ENCODE measurements at regions not wholly inside any gene's neighbourhood (a gene's known extent, or its start where the extent isn't known, plus 50 kb on each side); places are given as distances from the start of the nearest gene placed in this dataset.
"Not testable (repeated sequence)": the region's sequence is repeated elsewhere in the genome, so short reads cannot be mapped to it uniquely, and the experiment has no call there.

DNA sequence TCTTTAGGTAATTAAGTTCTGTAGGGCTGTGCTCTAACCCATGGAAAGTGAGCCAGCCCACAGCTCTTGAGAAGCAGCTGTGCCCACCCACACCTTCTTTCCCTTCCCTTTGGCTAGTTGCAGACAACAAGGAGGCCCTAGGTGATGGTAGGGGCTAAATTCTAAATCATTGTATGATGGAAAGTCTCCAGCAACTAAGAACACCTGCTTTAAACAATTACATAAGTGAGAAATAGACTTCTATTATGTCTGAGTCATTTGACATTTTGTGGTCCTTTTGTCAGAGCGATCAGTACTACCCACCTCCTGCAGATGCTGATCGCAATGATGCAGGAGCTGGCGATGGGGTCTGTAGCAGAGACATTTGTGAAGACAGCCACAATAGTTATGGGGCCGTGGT is 79.6 kb downstream of the TEX51 start:
- Mint-ChIP-seq H3K27ac (peak overlapping the region in 1 of 6 donors; percentile 61), H3K4me1 (peaks cover 0 to 2% (median 0%) of the 10 kb centered on the region in 3 donors), H3K27me3 (peaks cover 10 to 41% (median 13%) of the 10 kb centered on the region in 3 donors), H3K36me3 (no peaks in the 10 kb centered on the region), H3K9me3 (no peaks in the 10 kb centered on the region), H3K4me3 (no peak overlapping the region)
- ATAC-seq (ENCODE audit: low read depth in 2 of 2) (no peak), DNase-seq (no peak)

DNA sequence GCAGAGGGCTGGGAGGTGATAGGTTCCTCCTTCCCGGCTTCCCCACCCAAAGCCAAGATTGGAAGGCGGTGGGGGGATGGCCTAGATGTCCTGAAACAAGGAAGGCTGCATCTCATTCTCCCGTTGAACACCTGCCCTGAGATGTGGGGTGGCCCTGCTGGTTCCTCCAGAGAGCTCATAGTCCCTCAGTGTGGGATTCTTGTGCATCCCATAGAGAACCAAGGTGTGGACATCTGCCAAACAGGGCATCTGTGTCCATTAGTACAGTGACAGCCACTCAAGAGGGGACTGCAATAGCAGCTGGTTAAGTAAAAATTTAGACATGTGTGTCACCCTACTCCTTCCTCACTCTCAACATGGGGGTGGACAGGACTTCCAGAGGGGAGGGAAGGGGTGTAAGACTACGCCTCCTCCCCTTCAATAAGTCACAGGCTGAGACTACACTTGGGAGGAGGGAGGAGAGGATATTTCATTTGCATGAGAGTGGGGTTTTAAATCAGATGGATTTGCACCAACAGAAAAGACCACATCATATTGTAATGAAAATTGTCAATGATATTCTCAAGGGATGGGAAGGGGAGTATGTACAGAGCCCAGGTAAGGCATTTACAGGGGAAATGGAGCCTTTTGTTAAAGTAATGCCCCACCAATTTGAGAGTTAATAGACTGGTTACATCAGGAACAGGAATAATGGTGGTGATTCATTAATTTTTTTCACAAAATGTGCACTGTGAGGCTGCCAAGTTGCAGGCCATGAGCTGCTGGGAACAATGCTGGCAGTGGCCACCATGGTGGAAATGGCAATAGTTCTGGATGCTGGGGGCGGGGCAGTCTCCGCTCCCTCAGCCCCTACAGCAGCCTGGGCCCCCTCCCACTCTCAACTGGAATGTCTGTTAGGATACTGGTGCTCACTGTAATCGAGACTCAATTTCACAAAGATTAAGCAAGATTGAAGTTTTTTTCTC is 80.6 kb downstream of the TEX51 start:
- Mint-ChIP-seq H3K27me3 (peaks cover 7 to 37% (median 8%) of the 10 kb centered on the region in 3 donors), H3K9me3 (no peaks in the 10 kb centered on the region), H3K4me3 (no peak overlapping the region), H3K27ac (no peak overlapping the region), H3K4me1 (no peaks in the 10 kb centered on the region), H3K36me3 (no peaks in the 10 kb centered on the region)
- no peak for DNase-seq
- ATAC-seq (ENCODE audit: low read depth in 2 of 2): no peak

DNA sequence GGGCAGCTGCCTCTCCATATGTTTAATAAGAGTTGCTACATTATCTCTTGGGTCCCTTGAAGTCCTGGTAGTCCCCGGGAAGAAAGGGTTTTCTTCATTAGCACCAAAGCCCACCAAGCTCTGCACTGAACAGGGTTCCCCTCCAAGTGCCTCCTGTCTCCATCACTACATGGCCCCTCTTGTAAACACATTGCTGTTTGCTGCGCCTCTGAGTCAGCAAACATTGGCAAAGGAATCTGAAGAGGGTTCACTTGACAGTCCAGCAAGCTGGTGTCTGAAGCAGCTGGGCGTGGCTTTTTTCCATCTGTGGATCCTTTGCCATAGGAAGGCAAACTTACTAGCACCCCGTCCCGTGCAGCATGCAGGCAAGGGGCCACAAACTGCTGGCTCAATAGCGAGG is 82.8 kb downstream of the TEX51 start:
- DNase-seq: no peak
- Mint-ChIP-seq H3K27me3 (peaks cover 7 to 42% (median 19%) of the 10 kb centered on the region in 3 donors), H3K27ac (no peak overlapping the region), H3K4me1 (no peaks in the 10 kb centered on the region), H3K9me3 (peaks cover 0 to 1% (median 0%) of the 10 kb centered on the region in 7 donors), H3K36me3 (no peaks in the 10 kb centered on the region), H3K4me3 (no peak overlapping the region)
- ATAC-seq (ENCODE audit: low read depth in 2 of 2): no peak

DNA sequence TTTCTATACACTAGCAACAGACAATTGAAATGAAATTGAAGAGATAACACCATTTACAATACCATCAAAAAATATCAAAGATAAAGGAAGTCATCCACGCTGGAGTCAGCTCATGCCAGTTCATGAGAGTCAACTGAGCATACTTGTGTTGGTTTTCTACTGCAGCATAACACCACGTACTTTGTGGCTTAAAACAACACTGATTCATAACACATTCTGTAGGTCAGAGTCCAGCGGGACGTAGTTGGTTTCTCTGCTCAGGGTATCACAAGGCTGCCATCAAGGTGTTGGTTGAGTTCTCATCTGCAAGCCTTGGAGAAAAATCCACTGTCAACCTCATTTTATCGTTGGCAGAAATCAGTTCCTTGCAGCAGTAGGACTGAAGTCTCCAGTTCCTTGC is 84.2 kb downstream of the TEX51 start:
- Mint-ChIP-seq H3K27me3 (peaks cover 12 to 54% (median 30%) of the 10 kb centered on the region in 3 donors), H3K4me3 (no peak overlapping the region), H3K36me3 (no peaks in the 10 kb centered on the region), H3K4me1 (no peaks in the 10 kb centered on the region), H3K9me3 (peaks cover 0 to 1% (median 0%) of the 10 kb centered on the region in 7 donors), H3K27ac (no peak overlapping the region)
- no peak for DNase-seq
- no peak for ATAC-seq (ENCODE audit: low read depth in 2 of 2)

DNA sequence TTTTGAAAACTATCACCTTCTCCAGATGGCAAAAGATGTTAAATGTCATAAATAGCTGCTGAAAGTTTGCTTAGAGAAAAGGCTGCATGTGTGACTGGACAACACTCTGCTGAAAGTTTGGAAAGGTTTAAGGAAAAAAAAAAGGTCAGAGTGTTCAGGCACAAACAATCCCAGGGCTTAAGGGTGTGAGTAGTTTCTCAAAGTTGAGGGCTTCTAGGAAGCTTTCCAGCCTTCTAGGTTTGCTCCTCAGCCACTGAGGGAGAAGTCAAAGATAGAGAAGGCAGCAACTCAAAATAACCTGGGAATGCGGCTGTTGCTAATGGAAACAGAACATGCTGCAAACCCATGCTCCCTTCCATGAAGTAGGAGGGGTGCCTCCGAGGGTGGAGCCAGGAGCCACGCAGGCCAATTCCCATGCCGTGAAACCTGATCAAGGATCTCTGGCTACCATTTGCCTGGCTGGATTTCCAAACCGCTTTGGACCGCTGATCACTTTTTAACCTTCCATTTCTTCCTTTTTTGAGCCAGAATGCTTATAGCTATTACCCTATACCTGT is 88.0 kb downstream of the TEX51 start:
- H3K27me3 Mint-ChIP-seq: peaks cover 18 to 56% (median 51%) of the 10 kb centered on the region in 3 donors
- no peak for DNase-seq
- H3K9me3 Mint-ChIP-seq: peaks cover 0 to 10% (median 0%) of the 10 kb centered on the region in 7 donors
- no peaks in the 10 kb centered on the region for H3K36me3 Mint-ChIP-seq
- H3K4me1 Mint-ChIP-seq: no peaks in the 10 kb centered on the region
- no peak overlapping the region for H3K27ac Mint-ChIP-seq
- no peak for ATAC-seq (ENCODE audit: low read depth in 2 of 2)
- H3K4me3 Mint-ChIP-seq: no peak overlapping the region

DNA sequence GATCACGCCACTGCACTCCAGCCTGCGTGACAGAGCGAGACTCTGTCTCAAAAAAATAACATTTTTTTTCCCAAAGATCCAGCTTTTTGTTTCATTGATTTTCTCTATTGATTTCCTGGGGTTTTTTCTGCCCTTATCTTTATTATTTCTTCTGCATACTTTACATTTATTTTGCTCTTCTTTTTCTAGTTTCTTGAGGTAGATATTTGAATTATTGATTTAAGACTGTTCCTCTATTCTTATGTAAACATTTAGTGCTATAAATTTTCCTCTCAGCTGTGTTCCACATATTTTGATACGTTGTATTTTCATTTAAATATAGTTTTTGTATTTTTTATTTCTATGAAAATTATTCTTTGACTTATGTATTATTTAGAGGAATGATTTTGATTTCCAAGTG is 89.8 kb downstream of the TEX51 start:
- Mint-ChIP-seq H3K27ac (no peak overlapping the region), H3K4me3 (no peak overlapping the region), H3K4me1 (no peaks in the 10 kb centered on the region), H3K9me3 (peaks cover 0 to 10% (median 0%) of the 10 kb centered on the region in 7 donors), H3K27me3 (peaks cover 29 to 66% (median 64%) of the 10 kb centered on the region in 3 donors), H3K36me3 (peaks cover 0 to 10% of the 10 kb centered on the region in 2 donors)
- DNase-seq (no peak), ATAC-seq (ENCODE audit: low read depth in 2 of 2) (no peak)

DNA sequence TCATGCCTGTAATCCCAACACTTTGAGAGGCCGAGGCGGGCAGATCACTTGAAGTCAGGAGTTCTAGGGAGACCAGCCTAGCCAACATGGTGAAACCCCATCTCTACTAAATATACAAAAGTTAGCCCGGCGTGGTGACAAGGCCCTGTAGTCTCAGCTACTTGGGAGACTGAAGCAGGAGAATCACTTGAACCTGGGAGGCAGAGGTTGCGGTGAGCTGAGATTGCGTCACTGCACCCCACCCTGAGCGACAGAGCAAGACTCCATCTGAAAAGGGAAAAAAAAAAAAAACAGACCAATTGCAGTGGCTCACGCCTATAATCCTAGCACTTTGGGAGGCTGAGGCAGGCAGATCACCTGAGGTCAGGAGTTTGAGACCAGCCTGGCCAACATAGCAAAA is 90.4 kb downstream of the TEX51 start:
- Mint-ChIP-seq H3K9me3 (peaks cover 0 to 10% (median 0%) of the 10 kb centered on the region in 7 donors), H3K27me3 (peaks cover 30 to 66% (median 64%) of the 10 kb centered on the region in 3 donors), H3K36me3 (peaks cover 0 to 10% of the 10 kb centered on the region in 2 donors)
- not testable (repeated sequence) for DNase-seq; ATAC-seq (ENCODE audit: low read depth in 2 of 2); H3K27ac Mint-ChIP-seq; H3K4me1 Mint-ChIP-seq; H3K4me3 Mint-ChIP-seq

DNA sequence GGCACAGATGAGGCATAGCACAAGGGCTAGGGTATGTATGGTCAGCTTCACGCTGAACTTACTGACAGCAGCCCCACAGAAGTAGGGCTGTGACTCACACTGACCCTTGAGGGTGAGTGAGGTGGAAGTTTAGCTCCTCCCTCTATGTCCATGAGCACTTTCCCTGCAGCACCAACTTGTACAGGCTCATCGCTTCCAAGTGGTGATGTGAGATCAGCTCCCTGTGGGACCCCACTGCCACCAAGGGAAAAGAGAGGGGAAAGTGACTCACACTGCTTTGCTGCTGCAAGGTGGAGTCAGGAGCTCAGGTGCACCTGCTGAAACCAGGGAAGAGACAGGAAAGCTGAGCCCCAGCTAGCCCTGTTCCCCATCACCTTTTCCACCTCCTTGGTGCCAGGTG is 91.5 kb downstream of the TEX51 start:
- H3K27me3 Mint-ChIP-seq: peaks cover 33 to 66% (median 64%) of the 10 kb centered on the region in 3 donors
- no peak overlapping the region for H3K27ac Mint-ChIP-seq
- ATAC-seq (ENCODE audit: low read depth in 2 of 2): no peak
- peaks cover 0 to 10% (median 0%) of the 10 kb centered on the region in 7 donors for H3K9me3 Mint-ChIP-seq
- H3K36me3 Mint-ChIP-seq: peaks cover 0 to 10% of the 10 kb centered on the region in 2 donors
- DNase-seq: no peak
- no peaks in the 10 kb centered on the region for H3K4me1 Mint-ChIP-seq
- H3K4me3 Mint-ChIP-seq: no peak overlapping the region

DNA sequence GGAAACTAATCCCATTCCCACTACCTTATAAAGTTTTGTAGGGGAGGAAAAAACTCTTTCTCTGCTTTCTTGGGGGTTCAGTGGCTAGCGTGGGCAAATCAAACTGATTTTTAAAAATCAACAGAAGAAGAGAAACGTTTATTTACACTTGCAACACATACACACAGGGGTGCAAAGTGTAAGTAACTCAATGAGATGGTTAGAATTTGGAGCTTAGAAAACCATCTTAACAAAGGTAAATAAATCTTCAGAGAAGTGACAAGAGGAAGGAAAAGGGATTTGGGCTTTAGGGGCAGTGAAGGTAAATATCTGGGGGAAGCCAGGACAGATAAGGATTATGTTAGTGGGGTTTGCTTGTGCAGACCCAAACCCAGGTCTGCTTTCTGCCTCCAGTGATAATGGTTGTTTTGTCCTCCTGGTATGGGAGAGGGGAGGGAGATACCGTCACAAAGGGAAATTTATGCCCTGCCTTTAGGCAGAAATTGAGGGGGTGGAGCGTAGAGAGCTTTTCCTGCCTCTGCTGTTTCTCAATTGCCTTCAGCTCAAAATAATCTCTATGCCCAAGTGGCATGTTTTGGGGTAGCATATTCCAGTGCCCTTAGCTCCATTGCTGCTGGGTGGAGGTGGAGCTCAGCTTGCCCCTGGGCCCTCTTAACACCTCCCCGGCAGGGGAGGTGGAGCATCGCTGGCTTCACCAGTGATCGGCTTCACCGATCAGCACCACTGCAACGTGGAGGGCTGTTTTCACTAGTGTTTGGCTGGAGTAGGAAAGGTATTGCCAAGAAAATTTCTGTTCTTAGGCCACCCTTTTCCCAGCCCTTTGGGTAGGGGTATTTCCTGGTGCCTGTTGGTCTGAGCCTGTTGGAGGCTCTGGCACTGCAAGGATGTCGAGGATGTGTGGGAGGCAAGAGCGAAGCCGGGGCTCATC is 92.2 kb downstream of the TEX51 start:
- DNase-seq (no peak), ATAC-seq (ENCODE audit: low read depth in 2 of 2) (no peak)
- Mint-ChIP-seq H3K36me3 (peaks cover 0 to 10% of the 10 kb centered on the region in 2 donors), H3K4me1 (no peaks in the 10 kb centered on the region), H3K27me3 (peaks cover 33 to 61% (median 59%) of the 10 kb centered on the region in 3 donors), H3K9me3 (peaks cover 0 to 10% (median 0%) of the 10 kb centered on the region in 7 donors), H3K27ac (peak overlapping the region in 1 of 6 donors; percentile 23), H3K4me3 (no peak overlapping the region)

DNA sequence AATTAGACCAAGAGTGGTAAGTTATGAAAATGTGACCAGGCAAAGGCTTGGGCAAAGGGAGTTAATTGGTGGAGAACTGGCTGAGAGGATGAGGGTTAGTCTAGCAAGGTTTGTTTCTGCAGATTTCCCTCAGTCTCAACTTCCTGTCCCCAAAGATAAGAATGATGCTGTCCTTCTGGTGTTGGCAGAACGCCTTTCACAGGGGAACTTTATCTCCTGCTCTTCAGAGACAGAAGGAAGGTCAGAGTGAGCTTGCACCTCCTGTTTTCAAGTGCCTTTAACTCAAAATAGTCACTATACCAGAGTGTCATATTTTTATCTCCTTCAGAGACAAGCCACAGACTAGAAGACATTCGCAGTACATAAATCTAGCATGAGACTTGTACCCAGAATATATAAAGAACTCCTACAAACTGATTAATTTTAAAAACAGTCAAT is 95.7 kb downstream of the TEX51 start:
- no peak overlapping the region for H3K4me3 Mint-ChIP-seq
- H3K27me3 Mint-ChIP-seq: peaks cover 23 to 44% (median 34%) of the 10 kb centered on the region in 3 donors
- H3K36me3 Mint-ChIP-seq: peaks cover 0 to 10% of the 10 kb centered on the region in 2 donors
- peaks cover 0 to 10% (median 0%) of the 10 kb centered on the region in 7 donors for H3K9me3 Mint-ChIP-seq
- no peaks in the 10 kb centered on the region for H3K4me1 Mint-ChIP-seq
- no peak overlapping the region for H3K27ac Mint-ChIP-seq
- no peak for DNase-seq
- ATAC-seq (ENCODE audit: low read depth in 2 of 2): no peak

DNA sequence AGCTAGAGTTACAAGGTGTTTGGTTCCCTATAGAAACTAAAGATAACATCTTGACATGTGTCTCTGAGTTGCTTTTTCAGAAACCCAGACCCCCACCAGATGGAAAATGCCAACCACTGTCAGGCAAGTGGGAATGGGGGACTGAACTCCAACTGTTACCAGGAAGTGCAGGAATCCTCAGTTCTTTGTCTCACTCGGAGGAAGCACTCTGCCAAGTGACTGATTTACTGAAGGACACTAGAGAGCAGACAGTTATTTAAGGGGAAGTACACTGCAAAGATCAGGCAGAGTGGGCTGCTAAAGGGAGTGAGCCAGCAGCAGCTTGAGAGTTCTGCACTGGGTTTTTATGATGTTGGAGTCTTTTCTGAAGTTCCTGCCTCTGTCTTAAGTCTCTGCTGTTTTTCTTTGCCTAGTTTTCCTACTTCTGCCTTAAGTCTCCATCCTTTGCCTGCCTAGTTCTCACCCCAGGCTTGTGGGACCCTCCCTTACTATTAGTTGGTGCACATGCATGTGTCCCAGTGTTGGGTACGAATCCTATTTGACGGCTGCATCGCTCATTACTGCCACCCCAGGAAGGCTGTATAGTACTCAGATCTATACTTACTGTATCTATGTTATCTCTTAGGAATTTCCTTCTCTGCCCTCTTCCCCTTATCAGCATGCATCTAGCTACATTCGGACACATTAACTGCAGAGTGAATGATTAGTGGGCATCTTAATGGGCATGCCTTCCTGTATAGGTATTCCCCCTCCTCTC is 97.1 kb downstream of the TEX51 start:
- Mint-ChIP-seq H3K4me3 (no peak overlapping the region), H3K27ac (peak overlapping the region in 1 of 6 donors; percentile 64), H3K27me3 (peaks cover 15 to 30% (median 20%) of the 10 kb centered on the region in 3 donors), H3K9me3 (peaks cover 0 to under 1% (median 0%) of the 10 kb centered on the region in 7 donors), H3K4me1 (no peaks in the 10 kb centered on the region), H3K36me3 (peaks cover 0 to 10% of the 10 kb centered on the region in 2 donors)
- ATAC-seq (ENCODE audit: low read depth in 2 of 2) (no peak), DNase-seq (no peak)

DNA sequence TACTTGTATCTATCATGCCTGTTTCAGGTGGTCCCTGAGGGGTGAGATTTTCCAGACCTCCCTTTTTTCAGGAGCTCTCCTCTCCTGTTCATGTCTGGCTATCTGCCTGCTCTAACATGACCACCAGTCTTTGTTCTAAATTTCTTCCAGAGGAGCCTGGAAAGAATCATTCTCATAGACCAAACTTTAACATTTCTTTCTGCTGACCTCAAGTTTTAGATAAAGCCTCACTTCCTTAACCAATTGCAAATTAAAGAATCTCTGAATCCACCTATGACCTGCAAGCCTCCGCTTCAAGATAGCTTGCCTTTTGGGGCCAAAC is 97.6 kb downstream of the TEX51 start:
- Mint-ChIP-seq H3K27me3 (peaks cover 15 to 29% (median 16%) of the 10 kb centered on the region in 3 donors), H3K36me3 (peaks cover 0 to 10% of the 10 kb centered on the region in 2 donors), H3K4me1 (no peaks in the 10 kb centered on the region), H3K27ac (peak overlapping the region in 1 of 6 donors; percentile 64), H3K4me3 (no peak overlapping the region), H3K9me3 (no peaks in the 10 kb centered on the region)
- ATAC-seq (ENCODE audit: low read depth in 2 of 2): no peak
- DNase-seq: no peak

Data from naive B cell (primary cell).